Liver (tissue), 8 donors: ENCODE measurements at regions not wholly inside any gene's neighbourhood (a gene's known extent, or its start where the extent isn't known, plus 50 kb on each side); places are given as distances from the start of the nearest gene placed in this dataset.

Source experiments
- DNase-seq: peaks from one replicate; pipeline ENCODE4 v3.0.0-alpha.2; 2017; ENCODE audit warnings: low spot score
- H3K27ac ChIP-seq, 2 donors: one replicate each; pipeline ENCODE4 v1.7.0; 2013; ENCODE audit warnings: inconsistent platforms in 2 of 2, low read length in 2 of 2, control low read depth in 1 of 2, low read depth in 1 of 2, mild to moderate bottlenecking in 1 of 2
- H3K27me3 ChIP-seq, 4 donors: one replicate each; pipeline versions ENCODE4 v1.6.1 to v1.7.0; 2013; ENCODE audit warnings: low read length in 3 of 4, inconsistent platforms in 1 of 4, mild to moderate bottlenecking in 1 of 4, moderate library complexity in 1 of 4; ENCODE audit not compliant: control insufficient read depth in 4 of 4, insufficient read depth in 4 of 4
- H3K36me3 ChIP-seq, 4 donors: one replicate each; pipeline versions ENCODE4 v1.6.1 to v1.7.0; 2013; ENCODE audit warnings: low read length in 3 of 4, mild to moderate bottlenecking in 3 of 4, low read depth in 1 of 4, moderate library complexity in 1 of 4; ENCODE audit not compliant: control insufficient read depth in 4 of 4, insufficient read depth in 3 of 4
- H3K4me1 ChIP-seq, 4 donors: one replicate each; pipeline versions ENCODE4 v1.6.1 to v1.7.0; 2013; ENCODE audit warnings: low read length in 3 of 4, mild to moderate bottlenecking in 3 of 4, moderate library complexity in 1 of 4; ENCODE audit not compliant: control insufficient read depth in 4 of 4, insufficient read depth in 4 of 4
- H3K4me3 ChIP-seq, 3 donors: one replicate each; pipeline versions ENCODE4 v1.6.1 to v1.7.0; 2013; ENCODE audit warnings: low read length in 3 of 3, control low read depth in 1 of 3, low read depth in 1 of 3, mild to moderate bottlenecking in 1 of 3
- H3K9ac ChIP-seq, 2 donors: one replicate each; pipeline ENCODE4 v1.7.0; 2013; ENCODE audit warnings: low read length in 2 of 2, mild to moderate bottlenecking in 2 of 2, moderate library complexity in 2 of 2, control low read depth in 1 of 2, low read depth in 1 of 2
- H3K9me3 ChIP-seq, 4 donors: one replicate each; pipeline versions ENCODE4 v1.6.1 to v1.7.0; 2013; ENCODE audit warnings: low read length in 3 of 4; ENCODE audit not compliant: control insufficient read depth in 4 of 4
- CTCF ChIP-seq: fragments of 150-350 bp; IDR thresholded peaks from 2 replicates; pipeline ENCODE4 v1.5.1; 2017; ENCODE audit warnings: improper control_type of control experiment, low read depth, low read length; ENCODE audit not compliant: missing input control
- EGR1 ChIP-seq, 2 donors: IDR thresholded peaks; 2 replicates each; pipeline ENCODE4 v1.6.1; 2016 to 2018; ENCODE audit warnings: antibody characterized with exemption in 2 of 2, low read depth in 2 of 2
- FOXA1 ChIP-seq: IDR thresholded peaks from 2 replicates; pipeline ENCODE4 v1.6.1; 2016; ENCODE audit warnings: antibody characterized with exemption
- FOXA2 ChIP-seq: IDR thresholded peaks from 2 replicates; pipeline ENCODE4 v1.6.1; 2016; ENCODE audit warnings: antibody characterized with exemption
- GABPA ChIP-seq, 2 donors: IDR thresholded peaks in 1 of 2; conservative IDR thresholded peaks in 1 of 2; 2 replicates each; pipeline ENCODE4 v1.6.1; 2016; ENCODE audit warnings: antibody characterized with exemption in 2 of 2, mild to moderate bottlenecking in 1 of 2, moderate library complexity in 1 of 2
- HNF4A ChIP-seq, 2 donors: conservative IDR thresholded peaks; 2 replicates each; pipeline ENCODE4 v1.6.1; 2016; ENCODE audit warnings: antibody characterized with exemption in 2 of 2, mild to moderate bottlenecking in 2 of 2
- HNF4G ChIP-seq: IDR thresholded peaks from 2 replicates; pipeline ENCODE4 v1.6.1; 2016; ENCODE audit warnings: antibody characterized with exemption
- JUND ChIP-seq, 2 donors: IDR thresholded peaks; 2 replicates each; pipeline ENCODE4 v1.6.1; 2016; ENCODE audit warnings: antibody characterized with exemption in 2 of 2
- NR2F2 ChIP-seq: IDR thresholded peaks from 2 replicates; pipeline ENCODE4 v1.6.1; 2016; ENCODE audit warnings: antibody characterized with exemption
- RAD21 ChIP-seq, 2 donors: IDR thresholded peaks; 2 replicates each; pipeline ENCODE4 v1.6.1; 2016; ENCODE audit warnings: antibody characterized with exemption in 2 of 2, mild to moderate bottlenecking in 2 of 2
- REST ChIP-seq: IDR thresholded peaks from 2 replicates; pipeline ENCODE4 v1.6.1; 2016; ENCODE audit warnings: antibody characterized with exemption, mild to moderate bottlenecking
- RXRA ChIP-seq, 2 donors: IDR thresholded peaks; 2 replicates each; pipeline ENCODE4 v1.6.1; 2017 to 2018; ENCODE audit warnings: antibody characterized with exemption in 2 of 2, mild to moderate bottlenecking in 1 of 2
- SP1 ChIP-seq: IDR thresholded peaks from 2 replicates; pipeline ENCODE4 v1.6.1; 2018; ENCODE audit warnings: antibody characterized with exemption, mild to moderate bottlenecking
- TAF1 ChIP-seq: conservative IDR thresholded peaks from 2 replicates; pipeline ENCODE4 v1.6.1; 2016; ENCODE audit warnings: antibody characterized with exemption, mild to moderate bottlenecking
- YY1 ChIP-seq: IDR thresholded peaks from 2 replicates; pipeline ENCODE4 v1.6.1; 2016; ENCODE audit warnings: antibody characterized with exemption, mild to moderate bottlenecking
- WGBS: extraction: QIAGEN DNeasy Blood & Tissue Kit; methylation state at CpG from one replicate; pipeline ENCODE4 v1.1.7; 2013; 5-methylcytosine and 5-hydroxymethylcytosine counted together
- TF ChIP-seq, protein P1 (sequence below): IDR thresholded peaks from 2 replicates; pipeline ENCODE4 v1.6.1; 2016; ENCODE audit warnings: antibody characterized with exemption
- TF ChIP-seq, protein P2 (sequence below): IDR thresholded peaks from 2 replicates; pipeline ENCODE4 v1.6.1; 2016; ENCODE audit warnings: antibody characterized with exemption
- TF ChIP-seq, protein P3 (sequence below): IDR thresholded peaks from 2 replicates; pipeline ENCODE4 v1.6.1; 2016; ENCODE audit warnings: antibody characterized with exemption
- donor health status: healthy.
- donor health status: healthy.
- donor health status: healthy.
- donor health status: healthy.
- donor health status: healthy.

GRCh38 chr20:56820984-56821383 is 191.9 kb downstream of the TFAP2C start:
- Histone ChIP-seq H3K27me3 (peaks cover 0 to 3% (median 0%) of the 10 kb centered on the region in 4 donors), H3K9me3 (peaks cover 0 to 3% (median 1%) of the 10 kb centered on the region in 4 donors), H3K36me3 (no peaks in the 10 kb centered on the region), H3K27ac (no peak overlapping the region), H3K9ac (no peak overlapping the region), H3K4me3 (no peak overlapping the region), H3K4me1 (no peaks in the 10 kb centered on the region)
- TF ChIP-seq GABPA (IDR thresholded peaks at IDR 0.05 in 1 of 2, conservative IDR thresholded peaks at IDR 0.05 in 1 of 2), result no peak
- TF ChIP-seq HNF4A (conservative IDR thresholded peaks at IDR 0.05), result no peak
- no peak for TF ChIP-seq NR2F2
- TF ChIP-seq, protein P1, sequence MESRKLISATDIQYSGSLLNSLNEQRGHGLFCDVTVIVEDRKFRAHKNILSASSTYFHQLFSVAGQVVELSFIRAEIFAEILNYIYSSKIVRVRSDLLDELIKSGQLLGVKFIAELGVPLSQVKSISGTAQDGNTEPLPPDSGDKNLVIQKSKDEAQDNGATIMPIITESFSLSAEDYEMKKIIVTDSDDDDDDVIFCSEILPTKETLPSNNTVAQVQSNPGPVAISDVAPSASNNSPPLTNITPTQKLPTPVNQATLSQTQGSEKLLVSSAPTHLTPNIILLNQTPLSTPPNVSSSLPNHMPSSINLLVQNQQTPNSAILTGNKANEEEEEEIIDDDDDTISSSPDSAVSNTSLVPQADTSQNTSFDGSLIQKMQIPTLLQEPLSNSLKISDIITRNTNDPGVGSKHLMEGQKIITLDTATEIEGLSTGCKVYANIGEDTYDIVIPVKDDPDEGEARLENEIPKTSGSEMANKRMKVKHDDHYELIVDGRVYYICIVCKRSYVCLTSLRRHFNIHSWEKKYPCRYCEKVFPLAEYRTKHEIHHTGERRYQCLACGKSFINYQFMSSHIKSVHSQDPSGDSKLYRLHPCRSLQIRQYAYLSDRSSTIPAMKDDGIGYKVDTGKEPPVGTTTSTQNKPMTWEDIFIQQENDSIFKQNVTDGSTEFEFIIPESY, result no peak
- TF ChIP-seq RAD21 (IDR thresholded peaks at IDR 0.05), result no peak
- TF ChIP-seq REST, result no peak
- TF ChIP-seq, protein P2, sequence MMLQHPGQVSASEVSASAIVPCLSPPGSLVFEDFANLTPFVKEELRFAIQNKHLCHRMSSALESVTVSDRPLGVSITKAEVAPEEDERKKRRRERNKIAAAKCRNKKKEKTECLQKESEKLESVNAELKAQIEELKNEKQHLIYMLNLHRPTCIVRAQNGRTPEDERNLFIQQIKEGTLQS, result no peak
- no peak for TF ChIP-seq JUND (IDR thresholded peaks at IDR 0.05)
- TF ChIP-seq EGR1 (IDR thresholded peaks at IDR 0.05; ENCODE audit: low read depth in 2 of 2), result no peak
- no peak for TF ChIP-seq RXRA (IDR thresholded peaks at IDR 0.05)
- TF ChIP-seq FOXA2, result no peak
- no peak for TF ChIP-seq CTCF
- TF ChIP-seq FOXA1, result no peak
- no peak for TF ChIP-seq SP1
- TF ChIP-seq HNF4G, result no peak
- TF ChIP-seq TAF1, result no peak
- TF ChIP-seq, protein P3, sequence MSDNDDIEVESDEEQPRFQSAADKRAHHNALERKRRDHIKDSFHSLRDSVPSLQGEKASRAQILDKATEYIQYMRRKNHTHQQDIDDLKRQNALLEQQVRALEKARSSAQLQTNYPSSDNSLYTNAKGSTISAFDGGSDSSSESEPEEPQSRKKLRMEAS, result no peak
- no peak for TF ChIP-seq YY1
- DNase-seq, result no peak
- 76% methylated on average over 3 of the region's 3 CpGs for WGBS
